OCI-LY1 (cell line): ENCODE measurements at regions not wholly inside any gene's neighbourhood (a gene's known extent, or its start where the extent isn't known, plus 50 kb on each side); places are given as distances from the start of the nearest gene placed in this dataset.

ENCODE experiments used
- H2AFZ ChIP-seq: fragments of 200-600 bp; sonication (generic), shearing (Covaris generic); 2 replicates; pipeline ENCODE4 v1.6.0; 2014; ENCODE audit warnings: antibody characterized with exemption, mild to moderate bottlenecking, low read length
- H3F3A ChIP-seq: fragments of 200-600 bp; sonication (generic), shearing (Covaris generic); 2 replicates; pipeline ENCODE4 v1.6.0; 2014; ENCODE audit warnings: mild to moderate bottlenecking, antibody characterized with exemption, low read length, moderate library complexity; ENCODE audit not compliant: insufficient read depth
- H3K27ac ChIP-seq: fragments of 200-600 bp; sonication (generic); 2 replicates; pipeline ENCODE4 v1.5.1; 2014; ENCODE audit warnings: low read length, mixed run types, mild to moderate bottlenecking, low read depth; ENCODE audit not compliant: poor library complexity, severe bottlenecking
- H3K27me3 ChIP-seq: fragments of 200-600 bp; sonication (generic); 2 replicates; pipeline ENCODE4 v1.6.0; 2014; ENCODE audit warnings: antibody characterized with exemption, mild to moderate bottlenecking, low read length, moderate library complexity; ENCODE audit not compliant: insufficient read depth
- H3K36me3 ChIP-seq: fragments of 200-600 bp; sonication (generic); 2 replicates; pipeline ENCODE4 v1.6.1; 2014; ENCODE audit warnings: mild to moderate bottlenecking, antibody characterized with exemption, low read length, moderate library complexity, mixed read lengths; ENCODE audit not compliant: insufficient read depth
- H3K4me1 ChIP-seq: fragments of 200-600 bp; sonication (generic); 2 replicates; pipeline ENCODE4 v1.5.1; 2014; ENCODE audit warnings: mild to moderate bottlenecking, low read length, moderate library complexity; ENCODE audit not compliant: insufficient read depth, severe bottlenecking
- H3K4me2 ChIP-seq: fragments of 200-600 bp; sonication (generic), shearing (Covaris generic); 2 replicates; pipeline ENCODE4 v1.6.1; 2014; ENCODE audit warnings: low read length
- H3K4me3 ChIP-seq: fragments of 200-600 bp; sonication (generic); 2 replicates; pipeline ENCODE4 v1.5.1; 2014; ENCODE audit warnings: low read length, low read depth, mild to moderate bottlenecking, mixed read lengths; ENCODE audit not compliant: poor library complexity, severe bottlenecking
- H3K79me2 ChIP-seq: fragments of 200-600 bp; shearing (Covaris generic); 2 replicates; pipeline ENCODE4 v1.6.1; 2016; ENCODE audit warnings: mixed run types, low read length, mixed read lengths; ENCODE audit not compliant: insufficient read depth
- H3K9ac ChIP-seq: fragments of 200-600 bp; sonication (generic), shearing (Covaris generic); 2 replicates; pipeline ENCODE4 v1.6.1; 2014; ENCODE audit warnings: mild to moderate bottlenecking, low read length, mixed read lengths
- H3K9me2 ChIP-seq: fragments of 200-600 bp; sonication (generic), shearing (Covaris generic); 2 replicates; pipeline ENCODE4 v1.6.1; 2014; ENCODE audit warnings: low read depth, mild to moderate bottlenecking, low read length, mixed read lengths
- H3K9me3 ChIP-seq: fragments of 200-600 bp; shearing (Covaris generic); 2 replicates; pipeline ENCODE4 v1.6.1; 2014; ENCODE audit warnings: low read length, mixed read lengths
- H4K20me1 ChIP-seq: fragments of 200-600 bp; sonication (generic), shearing (Covaris generic); 2 replicates; pipeline ENCODE4 v1.6.0; 2016; ENCODE audit warnings: mild to moderate bottlenecking, low read length; ENCODE audit not compliant: insufficient read depth
- CTCF ChIP-seq: fragments of 200-600 bp; sonication (generic), shearing (Covaris generic); IDR thresholded peaks from 2 replicates; pipeline ENCODE4 v1.5.1; 2017; ENCODE audit warnings: mild to moderate bottlenecking, antibody characterized with exemption, low read length, moderate library complexity, mixed read lengths
- EZH2 ChIP-seq: fragments of 200-600 bp; sonication (generic), shearing (Covaris generic); IDR thresholded peaks from 2 replicates; pipeline ENCODE4 v1.8.0; 2017; ENCODE audit warnings: borderline replicate concordance, mixed run types, mild to moderate bottlenecking, antibody characterized with exemption, low read length, moderate library complexity, mixed read lengths

- H3K4me3 ChIP-seq: no peak overlapping the region
- H2AFZ ChIP-seq: no peak overlapping the region
- no peaks in the 10 kb centered on the region for H4K20me1 ChIP-seq
- H3K9me3 ChIP-seq: no peaks in the 10 kb centered on the region
- TF ChIP-seq CTCF (no peak), EZH2 (no peak)
- no peak overlapping the region for H3K27ac ChIP-seq
- no peak overlapping the region for H3K9ac ChIP-seq
- H3K4me1 ChIP-seq: no peaks in the 10 kb centered on the region
- H3K4me2 ChIP-seq: no peak overlapping the region
- H3F3A ChIP-seq: no peaks in the 10 kb centered on the region
- no peaks in the 10 kb centered on the region for H3K9me2 ChIP-seq
- no peaks in the 10 kb centered on the region for H3K79me2 ChIP-seq
- no peaks in the 10 kb centered on the region for H3K27me3 ChIP-seq
- H3K36me3 ChIP-seq: no peaks in the 10 kb centered on the region
Measured at GRCh38 chr20:48426630-48427029, 401.2 kb downstream of the PREX1 start.

DNA sequence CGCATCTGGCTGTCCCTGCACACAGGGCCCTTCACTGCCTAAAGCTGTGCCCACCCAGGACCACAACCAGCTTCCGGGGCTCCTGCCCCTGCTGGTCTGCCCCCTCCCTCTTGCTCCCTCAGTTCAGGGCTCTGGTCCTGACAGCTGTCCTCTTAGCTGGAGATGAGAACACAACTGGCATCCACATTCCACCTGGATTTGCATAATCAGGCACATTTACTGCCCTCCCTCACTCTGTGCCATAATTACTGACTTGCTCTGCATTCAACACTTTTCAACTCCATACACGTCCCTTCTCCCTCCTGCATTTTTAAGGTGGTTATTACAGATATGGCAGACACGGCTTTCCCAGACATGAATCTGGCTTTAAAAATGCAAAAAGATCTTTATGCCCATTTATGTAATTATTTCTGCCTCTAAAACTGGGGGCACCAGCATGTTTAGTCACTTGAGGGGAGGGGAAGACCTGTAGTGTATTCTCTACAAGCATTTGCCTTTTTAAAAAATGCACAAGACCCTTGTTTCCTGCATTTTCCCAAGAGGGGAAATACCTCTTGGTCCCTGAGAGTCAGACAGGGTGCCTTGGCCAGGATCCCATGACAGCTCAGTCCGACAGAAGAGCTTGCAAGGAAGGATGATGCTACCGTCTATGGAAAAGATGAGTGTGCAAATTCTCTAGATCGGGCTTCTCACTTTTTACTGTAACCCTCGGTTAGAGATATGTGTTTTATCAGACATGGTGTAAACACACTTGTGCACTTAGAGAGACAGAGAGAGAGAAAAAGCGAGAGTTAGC lies 401.8 kb downstream of the PREX1 start:
- Histone ChIP-seq H3K79me2 (no peaks in the 10 kb centered on the region), H3K27ac (no peak overlapping the region), H3K36me3 (no peaks in the 10 kb centered on the region), H3K9ac (no peak overlapping the region), H3F3A (no peaks in the 10 kb centered on the region), H4K20me1 (no peaks in the 10 kb centered on the region), H3K27me3 (no peaks in the 10 kb centered on the region), H3K4me1 (no peaks in the 10 kb centered on the region), H3K9me3 (no peaks in the 10 kb centered on the region), H3K4me3 (no peak overlapping the region), H3K9me2 (no peaks in the 10 kb centered on the region), H2AFZ (no peak overlapping the region), H3K4me2 (no peak overlapping the region)
- TF ChIP-seq CTCF (no peak), EZH2 (no peak)

DNA sequence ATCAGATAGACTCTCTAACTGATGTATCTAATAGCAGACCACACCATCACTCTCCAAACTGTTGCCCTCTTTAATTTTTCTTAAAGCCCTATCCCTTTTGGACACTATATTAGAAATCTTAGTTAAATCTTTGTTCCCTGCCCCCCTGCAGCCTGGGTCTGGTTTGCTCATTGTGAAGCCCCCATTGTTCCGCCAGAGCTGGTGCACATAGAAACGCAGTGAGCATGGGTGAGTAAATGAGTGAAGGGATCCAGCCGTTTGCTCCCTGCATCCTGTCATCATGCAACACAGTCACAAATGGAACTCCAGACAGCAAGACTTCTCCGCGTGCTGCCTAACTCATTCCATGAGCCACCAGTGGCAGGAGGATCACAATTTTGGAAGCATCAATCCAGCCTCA lies 402.5 kb downstream of the PREX1 start:
- Histone ChIP-seq H2AFZ (no peak overlapping the region), H3K4me3 (no peak overlapping the region), H3K9ac (no peak overlapping the region), H3K27ac (no peak overlapping the region), H3K27me3 (no peaks in the 10 kb centered on the region), H3K9me3 (no peaks in the 10 kb centered on the region), H3K79me2 (no peaks in the 10 kb centered on the region), H3K9me2 (no peaks in the 10 kb centered on the region), H3K4me2 (no peak overlapping the region), H3K36me3 (no peaks in the 10 kb centered on the region), H4K20me1 (no peaks in the 10 kb centered on the region), H3F3A (no peaks in the 10 kb centered on the region), H3K4me1 (no peaks in the 10 kb centered on the region)
- TF ChIP-seq EZH2 (no peak), CTCF (no peak)
